ENCODE measurements at regions not wholly inside any gene's neighbourhood (a gene's known extent, or its start where the extent isn't known, plus 50 kb on each side); places are given as distances from the start of the nearest gene placed in this dataset.

DNA sequence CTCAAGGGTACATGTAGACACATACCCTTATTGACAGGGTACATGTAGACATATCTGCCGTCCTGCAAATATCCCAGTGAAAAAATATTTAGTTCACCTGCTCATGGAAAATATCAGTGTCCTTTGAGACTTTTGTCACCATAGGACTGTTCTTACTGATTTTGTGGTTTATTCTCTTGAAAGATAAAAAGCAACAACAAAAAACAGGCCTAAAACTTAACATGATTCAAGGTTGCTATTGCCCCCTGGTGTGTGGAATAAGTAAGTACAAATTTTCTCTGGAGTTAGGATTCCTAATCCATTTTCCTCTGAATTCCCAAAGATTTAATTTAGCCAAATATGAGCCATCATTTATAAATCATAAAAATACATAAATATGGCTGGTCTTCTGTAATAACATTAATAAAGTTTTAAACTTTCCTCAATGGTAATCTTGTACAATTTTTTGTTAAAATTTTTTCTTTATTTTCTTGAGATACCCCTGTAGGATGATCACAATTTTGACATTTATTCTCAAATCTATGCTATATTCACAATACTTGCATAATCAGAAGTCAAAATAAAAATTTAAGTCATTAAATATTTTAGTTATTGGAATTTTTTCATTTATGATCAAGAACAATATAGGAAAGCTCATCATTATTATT is 741.4 kb upstream of the POT1 start:
- no peak for DNase-seq

DNA sequence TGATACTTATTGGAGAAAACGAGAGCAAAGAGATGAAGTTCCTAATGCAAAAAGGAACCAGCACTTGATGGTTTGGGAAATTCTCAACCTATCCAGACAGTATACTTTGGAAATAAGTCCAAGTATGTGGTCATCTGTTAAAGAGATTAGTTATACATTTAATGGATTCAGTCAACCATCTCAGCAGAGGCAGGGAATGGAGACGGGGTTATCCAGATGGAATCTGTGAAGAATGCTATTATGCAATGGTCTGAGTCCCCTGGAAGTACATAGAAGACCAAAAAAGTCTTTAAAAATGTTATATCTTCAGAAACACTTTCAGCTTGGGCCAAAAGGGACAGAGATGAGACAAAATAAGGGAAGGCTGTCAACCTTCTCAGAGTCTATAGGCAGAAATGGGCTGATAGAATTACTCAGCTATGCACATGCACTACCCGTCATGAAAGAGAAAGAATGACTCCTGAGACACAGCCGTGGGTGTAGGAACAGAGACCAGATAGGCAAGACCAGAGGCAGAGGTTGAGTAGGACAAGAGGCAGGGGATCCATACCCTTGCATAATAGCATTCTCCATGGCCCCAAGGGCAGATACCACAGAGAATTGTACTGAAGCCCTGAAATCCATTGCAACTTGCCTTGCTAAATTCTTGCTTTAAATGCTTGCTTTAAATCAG is 738.8 kb upstream of the POT1 start:
- DNase-seq = no peak

- no peak for DNase-seq
These were observed 735.0 kb upstream of the POT1 start for GRCh38 chr7:125664625-125665024.

- no peak for DNase-seq
These were observed 734.3 kb upstream of the POT1 start for GRCh38 chr7:125663961-125664360.

DNA sequence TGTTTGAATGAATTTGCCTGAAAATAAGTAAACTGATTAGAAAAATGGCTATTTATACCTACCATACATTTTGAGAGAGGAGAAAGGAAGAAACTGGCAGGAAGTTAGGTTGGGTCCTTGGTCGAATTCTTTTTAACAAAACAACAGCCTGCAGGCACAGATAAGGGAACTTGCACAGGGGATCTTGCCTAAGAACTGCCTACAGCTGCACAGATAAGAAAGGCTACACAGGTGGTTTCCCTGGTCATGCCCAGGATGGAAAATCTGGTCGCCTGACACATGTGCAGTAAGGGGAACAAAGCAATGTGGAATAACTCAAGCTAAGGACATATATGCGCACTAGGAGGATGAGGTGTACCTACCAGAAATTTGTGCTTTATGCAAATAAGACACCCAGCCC is 732.1 kb upstream of the POT1 start:
- no peak for DNase-seq

- DNase-seq = no peak
These were observed 731.4 kb upstream of the POT1 start for GRCh38 chr7:125661006-125661405.

- DNase-seq = no peak
These were observed 724.5 kb upstream of the POT1 start for GRCh38 chr7:125654076-125654475.

DNA sequence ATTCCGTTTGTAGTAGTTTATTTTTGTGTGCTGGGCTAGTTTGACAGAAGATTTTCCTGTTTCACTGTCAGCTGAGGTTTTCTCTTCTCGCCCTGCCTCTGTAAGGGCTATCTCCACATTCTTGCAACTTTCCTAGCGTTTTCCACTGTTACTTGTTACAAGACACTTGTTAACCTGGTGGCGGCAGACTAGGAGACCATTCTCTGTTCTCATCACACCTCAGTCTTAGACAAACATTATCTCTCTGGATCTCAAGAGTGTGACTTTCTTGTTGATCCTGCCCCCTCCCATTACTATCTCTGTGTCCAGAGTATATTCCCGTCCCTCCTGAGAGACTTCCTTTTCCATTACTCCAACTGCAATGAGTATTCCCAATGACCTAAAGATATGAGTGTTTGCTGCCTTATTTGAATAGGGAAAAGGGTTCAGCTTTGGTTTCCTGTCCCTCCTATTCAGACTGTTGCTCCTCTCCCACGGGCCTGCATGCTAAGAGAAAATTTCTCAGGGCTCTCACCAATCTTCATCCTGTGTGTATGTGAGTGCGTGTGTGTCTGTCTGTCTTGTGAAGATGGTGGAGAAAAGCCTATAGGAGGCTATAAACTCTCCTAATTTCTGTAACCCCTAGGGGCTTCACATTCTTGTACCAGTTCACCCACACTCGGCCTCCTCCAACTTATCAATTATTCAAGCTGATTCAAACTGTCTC is 722.4 kb upstream of the POT1 start:
- DNase-seq = no peak

GRCh38 chr7:125648543-125648942 is 718.9 kb upstream of the POT1 start:
- no peak for DNase-seq

DNA sequence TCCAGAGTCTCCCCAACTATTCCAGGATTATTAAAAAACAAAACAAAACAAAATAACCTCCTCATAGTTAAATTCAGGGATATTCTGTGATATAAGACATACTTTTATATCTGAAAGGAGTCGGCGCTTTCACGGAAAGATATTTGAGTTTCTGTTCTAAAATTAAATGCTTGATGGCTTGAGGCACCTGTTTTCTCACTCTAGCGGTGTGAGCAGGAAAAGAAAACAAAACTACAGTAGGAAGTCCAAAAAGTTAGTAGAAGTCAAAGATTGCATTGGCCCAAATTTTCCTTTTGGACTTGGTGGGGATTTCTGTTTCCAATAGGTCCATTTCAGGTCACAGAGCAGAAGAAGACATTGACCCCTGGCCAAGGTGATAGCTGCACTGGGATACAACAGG is 716.1 kb upstream of the POT1 start:
- no peak for DNase-seq

GRCh38 chr7:125644109-125644508 is 714.5 kb upstream of the POT1 start:
- no peak for DNase-seq

DNA sequence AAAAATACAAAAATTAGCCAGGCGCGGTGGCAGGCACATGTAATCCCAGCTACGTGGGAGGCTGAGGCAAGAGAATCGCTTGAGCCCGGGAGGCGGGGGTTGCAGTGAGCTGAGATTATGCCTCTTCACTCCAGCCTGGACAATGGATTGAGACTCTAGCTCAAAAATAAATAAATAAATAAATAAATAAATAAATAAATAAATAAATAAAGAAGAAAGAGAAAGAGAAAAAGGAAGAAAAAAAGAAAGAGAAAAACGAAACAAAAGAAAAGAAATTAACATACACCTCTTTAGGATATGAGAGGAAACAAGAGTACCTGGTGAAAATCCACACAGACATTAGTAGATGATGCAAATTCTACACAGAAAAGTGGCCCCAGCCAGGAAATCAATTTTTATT is 713.7 kb upstream of the POT1 start:
- DNase-seq = no peak

DNA sequence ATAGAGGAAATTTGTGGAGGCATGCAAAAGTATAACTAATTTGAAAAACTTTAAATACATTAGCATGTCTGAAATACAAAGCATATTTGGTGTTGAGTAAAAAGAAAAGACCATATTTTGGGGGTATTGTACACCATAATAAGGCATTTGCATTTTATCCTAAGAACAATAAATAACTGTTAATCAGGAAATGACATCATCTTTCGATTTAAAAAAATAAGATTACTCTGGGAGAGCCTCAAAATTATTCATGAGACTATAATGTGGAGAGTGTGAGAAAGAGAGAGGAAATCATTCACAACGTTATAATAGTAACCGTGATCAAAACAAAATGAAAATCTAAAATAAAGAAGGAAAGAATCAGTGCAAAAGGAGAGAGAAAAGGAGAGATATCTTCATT is 712.3 kb upstream of the POT1 start:
- DNase-seq = no peak

DNA sequence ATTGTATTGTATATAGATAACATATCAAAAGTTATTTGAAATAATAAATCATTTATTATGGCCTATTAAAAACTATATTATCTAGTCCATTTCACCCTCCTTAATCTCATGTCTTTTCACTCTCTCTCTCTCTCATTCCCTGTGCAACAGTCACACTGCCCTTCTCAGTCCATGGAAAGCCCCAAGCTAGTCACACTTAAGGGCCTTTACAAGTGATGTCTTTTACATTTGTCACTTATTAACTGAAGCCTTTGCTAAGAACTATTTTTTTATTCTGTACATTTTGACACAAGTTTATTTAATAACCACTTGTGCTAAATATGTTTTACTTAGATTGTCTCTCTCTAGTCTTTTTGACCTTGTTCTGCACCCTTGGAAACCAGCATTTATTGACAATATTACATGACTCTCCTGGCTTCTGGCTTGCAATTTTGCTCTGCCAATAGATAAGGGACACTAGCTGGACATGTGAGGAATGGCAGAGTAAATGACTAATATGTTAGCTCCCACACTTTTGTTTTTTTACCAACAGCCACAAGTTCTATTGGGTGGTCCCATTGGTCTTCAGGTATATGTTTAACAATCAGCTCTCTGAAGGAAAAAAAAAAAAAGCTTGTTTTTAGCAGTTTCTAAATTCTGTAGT is 706.8 kb upstream of the POT1 start:
- DNase-seq = no peak

- no peak for DNase-seq
These were observed 688.9 kb upstream of the POT1 start for GRCh38 chr7:125618516-125618915.

DNA sequence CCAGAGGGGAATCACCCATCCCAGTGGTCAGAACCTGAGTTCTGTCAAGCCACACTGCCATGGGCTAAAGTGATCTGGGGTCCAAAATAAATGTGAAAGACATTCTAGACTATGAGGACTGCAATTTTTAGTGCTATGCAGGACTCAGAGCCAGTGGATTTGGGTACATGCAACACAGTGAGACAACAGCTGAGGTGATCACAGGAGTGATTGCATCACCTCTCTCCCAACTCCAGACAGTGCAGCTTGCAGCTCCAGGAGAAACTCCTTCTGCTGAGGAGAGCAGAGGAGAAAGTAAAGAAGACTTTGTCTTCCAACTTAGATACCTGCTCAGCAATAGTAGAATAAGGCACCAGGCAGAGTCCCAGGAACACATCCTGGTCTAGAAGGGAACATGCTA is 682.0 kb upstream of the POT1 start:
- no peak for DNase-seq

DNA sequence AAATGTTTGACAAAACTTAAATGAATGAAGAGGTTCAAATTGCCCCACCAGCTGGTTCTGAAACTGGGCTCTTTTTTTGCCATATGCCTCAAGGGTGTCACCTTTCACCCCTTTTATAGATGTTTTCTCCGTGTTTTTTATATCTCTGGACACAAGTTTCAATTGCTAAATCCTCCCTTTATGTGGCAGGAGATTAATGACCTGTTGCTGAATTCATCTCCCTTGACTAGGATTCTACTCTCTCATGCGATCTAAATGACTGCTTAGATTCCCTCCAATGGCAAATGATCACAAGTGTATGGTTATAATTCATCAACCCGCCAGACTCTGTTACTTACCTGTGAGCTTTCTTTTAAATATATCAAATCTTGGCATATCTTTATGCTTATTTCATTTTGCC is 677.0 kb upstream of the POT1 start:
- no peak for DNase-seq

DNA sequence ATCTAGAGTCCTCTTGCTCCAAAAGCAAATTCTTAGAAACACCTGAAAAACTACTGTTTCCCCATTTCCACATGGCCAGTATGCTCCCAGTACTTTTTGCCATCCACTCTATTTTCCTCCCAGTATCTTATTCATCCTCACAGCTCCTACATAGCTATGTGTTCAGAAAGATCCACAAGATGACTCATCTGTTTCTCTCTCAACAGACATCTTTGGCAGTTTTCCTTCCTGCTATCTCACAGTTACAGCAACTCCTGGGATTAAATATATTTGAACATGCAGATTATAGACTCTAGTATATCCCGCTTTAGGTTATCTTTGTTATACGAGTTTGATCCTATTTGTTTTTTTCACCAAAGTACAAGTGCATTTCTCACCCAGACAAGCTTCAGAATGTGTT is 675.6 kb upstream of the POT1 start:
- peak in 2 of 58 donors; percentile 18 to 36 for DNase-seq

DNA sequence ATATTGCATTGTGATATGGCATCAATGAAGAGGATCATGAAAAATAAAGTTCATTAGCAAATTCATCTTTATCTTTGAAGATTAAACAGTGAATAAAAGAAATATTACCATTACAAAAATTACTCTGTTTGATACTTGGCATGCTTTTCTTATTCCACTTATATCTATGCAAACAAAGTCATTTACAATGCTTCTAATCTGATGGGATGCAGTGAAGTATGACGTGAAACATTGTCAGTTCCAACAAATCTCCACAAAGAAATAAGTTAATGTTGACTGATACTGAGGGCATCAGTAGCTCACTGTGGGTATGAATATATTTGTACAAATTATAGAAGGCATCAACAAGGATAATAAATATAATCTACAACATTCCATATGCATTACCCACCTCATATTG is 672.8 kb upstream of the POT1 start:
- DNase-seq = no peak

DNA sequence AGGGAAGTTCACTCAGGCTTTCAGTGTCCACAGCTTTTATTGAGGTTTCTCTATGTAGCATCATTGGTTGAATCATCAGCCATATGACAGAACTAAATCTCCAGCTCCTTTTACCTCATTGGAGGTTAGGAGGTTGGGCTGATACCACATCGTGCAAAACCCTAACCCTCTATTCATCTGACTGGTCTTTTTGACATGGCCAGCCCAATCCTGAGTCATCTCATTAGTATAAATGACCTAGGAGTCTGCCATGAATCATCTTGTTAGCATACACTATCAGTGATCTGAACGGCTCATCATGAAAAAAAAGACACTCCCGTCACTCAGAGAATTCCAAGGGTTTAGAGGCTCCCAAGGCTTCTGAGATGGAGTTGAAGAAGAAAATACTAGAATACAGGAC is 669.8 kb upstream of the POT1 start:
- DNase-seq = no peak

DNA sequence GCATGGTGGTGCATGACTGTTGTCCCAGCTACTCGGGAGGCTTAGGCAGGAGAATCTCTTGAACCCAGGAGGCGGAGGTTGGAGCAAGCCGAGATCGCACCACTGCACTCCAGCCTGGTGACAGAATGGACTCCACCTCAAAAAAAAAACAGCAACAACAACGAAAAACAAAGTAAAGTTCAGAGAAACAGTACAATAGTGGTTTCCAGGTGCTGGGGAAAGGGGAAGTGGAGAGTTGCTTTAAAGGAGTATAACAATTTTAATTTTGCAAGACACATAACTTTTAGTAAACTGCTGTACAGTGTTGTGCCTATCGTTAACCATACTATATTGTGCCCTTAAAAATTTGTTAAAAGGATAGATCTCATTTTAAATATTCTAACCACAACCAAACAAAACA is 662.7 kb upstream of the POT1 start:
- DNase-seq = no peak

GRCh38 chr7:125573126-125573525 is 643.5 kb upstream of the POT1 start:
- no peak for DNase-seq

Data from anterior cingulate cortex (tissue), 58 donors.